Peyer's patch (tissue), 4 donors: ENCODE measurements at regions not wholly inside any gene's neighbourhood (a gene's known extent, or its start where the extent isn't known, plus 50 kb on each side); places are given as distances from the start of the nearest gene placed in this dataset.

Source experiments
- DNase-seq, 3 donors: peaks; one replicate each; pipeline ENCODE4 v3.0.0-alpha.2; 2017 to 2019
- H3K27ac ChIP-seq, 4 donors: fragments of 200-600 bp; sonication (generic); one replicate each; pipeline ENCODE4 v1.5.1; 2016 to 2019
- H3K27me3 ChIP-seq, 2 donors: fragments of 200-600 bp; sonication (generic); one replicate each; pipeline ENCODE4 v1.5.1; 2019
- H3K36me3 ChIP-seq, 3 donors: fragments of 200-600 bp; sonication (generic); one replicate each; pipeline ENCODE4 v1.5.1; 2016 to 2019
- H3K4me1 ChIP-seq, 4 donors: fragments of 200-600 bp; sonication (generic); one replicate each; pipeline ENCODE4 v1.5.1; 2016 to 2019
- H3K4me3 ChIP-seq, 4 donors: fragments of 200-600 bp; sonication (generic); 1 replicate in 3 of 4; 2 replicates in 1 of 4; pipeline ENCODE4 v1.5.1; 2016 to 2019; ENCODE audit warnings: mild to moderate bottlenecking in 1 of 4
- H3K9me3 ChIP-seq, 4 donors: fragments of 200-600 bp; sonication (generic); one replicate each; pipeline ENCODE4 v1.5.1; 2016 to 2019; ENCODE audit warnings: mild to moderate bottlenecking in 1 of 4
- CTCF ChIP-seq, 6 experiments: fragments of 450-650 bp in 4 of 6; fragments of 200-600 bp in 2 of 6; sonication (generic) in 1 of 6; IDR thresholded peaks; one replicate each; pipeline ENCODE4 v1.5.1; 2017 to 2019; ENCODE audit warnings: antibody characterized with exemption in 6 of 6, mild to moderate bottlenecking in 3 of 6, moderate library complexity in 1 of 6
- POLR2A ChIP-seq, 2 donors: fragments of 450-650 bp; IDR thresholded peaks; one replicate each; pipeline ENCODE4 v1.5.1; 2017; ENCODE audit warnings: antibody characterized with exemption in 2 of 2, mild to moderate bottlenecking in 2 of 2, moderate library complexity in 2 of 2

GRCh38 chr2:217634871-217635270 lies 367.9 kb downstream of the TNS1 start:
- no peaks in the 10 kb centered on the region for H3K4me1 ChIP-seq
- no peak overlapping the region for H3K4me3 ChIP-seq
- no peak overlapping the region for H3K27ac ChIP-seq
- TF ChIP-seq POLR2A (IDR thresholded peaks at IDR 0.05), result no peak
- TF ChIP-seq CTCF (IDR thresholded peaks at IDR 0.05), result no peak
- H3K9me3 ChIP-seq, result no peaks in the 10 kb centered on the region
- DNase-seq, result no peak
- H3K27me3 ChIP-seq, result no peaks in the 10 kb centered on the region
- H3K36me3 ChIP-seq, result no peaks in the 10 kb centered on the region

- H3K27me3 ChIP-seq, result no peaks in the 10 kb centered on the region
- H3K27ac ChIP-seq, result peak overlapping the region in 2 of 4 donors; percentile 13 to 25
- no peaks in the 10 kb centered on the region for H3K36me3 ChIP-seq
- H3K9me3 ChIP-seq, result no peaks in the 10 kb centered on the region
- H3K4me3 ChIP-seq, result no peak overlapping the region
- no peaks in the 10 kb centered on the region for H3K4me1 ChIP-seq
- TF ChIP-seq CTCF (IDR thresholded peaks at IDR 0.05) (no peak), POLR2A (IDR thresholded peaks at IDR 0.05) (no peak)
- no peak for DNase-seq
Measured at GRCh38 chr2:217632043-217632442, 370.8 kb downstream of the TNS1 start.

GRCh38 chr2:217631115-217631514 lies 371.7 kb downstream of the TNS1 start:
- H3K36me3 ChIP-seq, result no peaks in the 10 kb centered on the region
- no peaks in the 10 kb centered on the region for H3K4me1 ChIP-seq
- no peaks in the 10 kb centered on the region for H3K9me3 ChIP-seq
- H3K27ac ChIP-seq, result peak overlapping the region in 1 of 4 donors; percentile 13
- H3K27me3 ChIP-seq, result no peaks in the 10 kb centered on the region
- TF ChIP-seq POLR2A (IDR thresholded peaks at IDR 0.05) (no peak), CTCF (IDR thresholded peaks at IDR 0.05) (no peak)
- no peak for DNase-seq
- no peak overlapping the region for H3K4me3 ChIP-seq

- Histone ChIP-seq H3K27me3 (no peaks in the 10 kb centered on the region), H3K4me3 (no peak overlapping the region), H3K27ac (peak overlapping the region in 1 of 4 donors; percentile 30), H3K36me3 (no peaks in the 10 kb centered on the region), H3K9me3 (no peaks in the 10 kb centered on the region), H3K4me1 (no peaks in the 10 kb centered on the region)
- TF ChIP-seq CTCF (IDR thresholded peaks at IDR 0.05), result no peak
- DNase-seq, result no peak
Measured at GRCh38 chr2:217629347-217629746, 373.4 kb downstream of the TNS1 start.

- no peaks in the 10 kb centered on the region for H3K4me1 ChIP-seq
- peak overlapping the region in 1 of 4 donors; percentile 30 for H3K27ac ChIP-seq
Measured at GRCh38 chr2:217628061-217628460, 374.7 kb downstream of the TNS1 start.

More at GRCh38 chr2:217628061-217628460, 374.7 kb downstream of the TNS1 start:
- Histone ChIP-seq H3K36me3 (no peaks in the 10 kb centered on the region), H3K27me3 (no peaks in the 10 kb centered on the region), H3K9me3 (no peaks in the 10 kb centered on the region), H3K4me3 (no peak overlapping the region)
- no peak for DNase-seq
- TF ChIP-seq CTCF (IDR thresholded peaks at IDR 0.05), result no peak
